ENCODE measurements at regions not wholly inside any gene's neighbourhood (a gene's known extent, or its start where the extent isn't known, plus 50 kb on each side); places are given as distances from the start of the nearest gene placed in this dataset.

DNA sequence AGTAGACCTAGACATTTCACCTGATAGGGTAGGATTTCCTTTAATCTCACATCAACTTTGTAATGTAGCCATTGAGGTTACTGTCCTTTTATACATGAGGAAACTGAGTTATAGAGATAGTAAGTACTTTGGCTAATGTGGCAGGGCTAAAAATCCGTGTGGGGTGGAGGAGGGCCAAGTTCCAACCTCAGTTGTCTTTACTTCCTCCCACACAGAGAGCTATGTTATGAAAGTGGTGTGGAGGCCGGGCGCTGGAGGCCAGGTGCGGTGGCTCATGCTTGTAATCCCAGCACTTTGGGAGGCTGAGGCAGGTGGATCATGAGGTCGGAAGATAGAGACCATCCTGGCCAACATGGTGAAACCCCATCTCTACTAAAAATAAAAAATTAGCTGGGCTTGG lies 173.3 kb downstream of the PALM2AKAP2 start:
- no peak for DNase-seq

DNA sequence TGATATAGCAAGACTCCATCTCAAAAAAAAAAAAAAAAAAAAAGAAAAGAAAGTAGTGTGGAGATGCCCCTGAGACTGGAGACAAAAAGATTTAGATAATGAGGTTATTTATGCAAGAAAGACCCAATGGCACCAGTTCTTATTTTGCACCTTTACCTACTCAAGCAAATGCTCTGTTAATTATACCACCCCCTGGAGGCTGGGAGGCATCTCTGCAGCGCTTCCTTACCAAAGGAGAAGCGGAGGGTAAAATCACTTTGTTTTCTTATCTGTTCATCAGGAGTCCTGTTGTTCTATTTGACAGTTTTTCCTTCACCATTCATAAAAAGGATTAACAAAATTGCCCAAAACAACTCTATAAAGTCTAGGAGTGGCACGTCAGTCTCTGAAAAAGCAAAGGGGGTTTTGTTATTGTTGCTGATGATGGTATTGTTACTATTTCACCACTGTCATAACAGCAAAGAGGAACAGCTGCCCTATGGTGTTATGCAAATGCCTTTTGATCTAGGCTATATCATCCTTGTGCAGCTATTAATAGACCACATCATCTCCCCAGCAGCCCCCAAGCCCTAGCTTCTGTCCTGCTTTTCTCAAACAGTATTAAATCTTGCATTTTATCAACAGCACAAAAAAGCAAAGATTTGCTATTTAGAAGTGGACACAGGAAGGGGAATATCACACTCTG lies 174.0 kb downstream of the PALM2AKAP2 start:
- DNase-seq = no peak

DNA sequence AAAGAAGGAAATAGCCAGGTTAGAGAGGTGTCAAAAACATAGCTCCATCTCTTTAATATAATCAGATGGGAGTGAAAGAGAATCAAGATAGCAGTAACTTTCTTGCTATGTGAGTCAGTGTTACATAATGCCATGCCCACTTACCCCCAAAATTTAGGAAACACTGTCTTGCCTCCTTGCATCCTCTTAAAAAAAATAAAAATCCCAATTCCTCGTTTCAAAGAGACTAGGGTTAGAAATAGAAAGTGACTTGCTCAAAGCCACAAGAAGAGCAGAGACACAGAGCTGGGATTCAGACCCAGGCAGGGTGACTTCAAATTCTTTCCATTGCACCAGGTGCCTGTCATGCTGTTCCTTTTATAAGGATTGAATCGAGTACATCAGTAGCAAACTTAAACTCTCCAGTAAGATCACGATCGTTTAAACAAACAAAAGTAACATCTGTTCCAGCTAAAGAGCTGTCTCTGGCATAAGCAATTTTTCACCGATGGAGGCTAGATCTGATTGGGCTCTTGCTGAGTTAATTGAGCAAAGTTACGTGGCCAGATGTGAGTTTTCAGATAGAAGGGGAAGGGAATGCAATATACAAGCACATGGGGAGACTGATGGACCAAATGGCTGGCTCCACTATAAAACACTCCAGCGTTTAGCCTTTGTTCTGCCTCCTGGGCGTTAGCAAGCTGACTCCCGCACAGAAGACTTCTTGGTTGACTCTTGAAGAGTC lies 176.9 kb downstream of the PALM2AKAP2 start:
- no peak for DNase-seq

DNA sequence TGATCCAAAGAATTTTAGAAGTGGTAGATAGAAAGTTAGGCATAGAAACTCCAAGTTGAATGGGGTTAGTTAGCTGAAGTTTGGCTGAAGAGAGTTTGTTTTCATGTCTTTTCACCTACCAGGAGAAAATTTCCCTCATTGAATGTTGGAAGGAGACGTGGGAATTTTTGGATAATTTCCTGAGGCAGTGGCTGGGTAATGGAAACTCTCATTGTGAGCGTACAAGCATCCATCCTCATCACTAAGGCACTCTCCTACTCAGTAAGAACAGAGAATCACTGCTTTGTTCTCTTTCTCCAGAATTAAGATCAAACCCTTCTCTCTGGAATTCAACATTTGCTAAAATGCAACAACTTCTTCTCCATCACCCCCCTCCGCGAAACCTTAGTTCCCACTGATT lies 179.7 kb downstream of the PALM2AKAP2 start:
- no peak for DNase-seq

DNA sequence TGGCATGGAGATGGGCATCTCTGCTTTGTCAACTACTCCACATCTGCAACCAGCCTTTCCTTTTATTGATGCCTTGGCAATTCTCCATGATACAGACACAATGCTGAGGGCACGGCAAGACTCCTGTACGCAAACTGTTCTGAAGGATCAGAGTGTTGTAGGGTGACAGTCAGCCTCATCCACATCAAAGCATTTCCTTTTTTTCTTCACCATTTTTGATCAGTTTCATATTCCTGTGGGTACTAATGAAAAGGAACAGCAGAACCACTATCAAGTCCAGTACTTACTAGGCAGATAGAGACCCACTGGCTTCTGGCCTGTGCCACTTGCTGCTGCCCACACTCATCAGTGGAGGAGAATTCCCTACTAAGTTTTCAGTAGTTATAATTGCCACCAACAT lies 181.6 kb downstream of the PALM2AKAP2 start:
- no peak for DNase-seq

DNA sequence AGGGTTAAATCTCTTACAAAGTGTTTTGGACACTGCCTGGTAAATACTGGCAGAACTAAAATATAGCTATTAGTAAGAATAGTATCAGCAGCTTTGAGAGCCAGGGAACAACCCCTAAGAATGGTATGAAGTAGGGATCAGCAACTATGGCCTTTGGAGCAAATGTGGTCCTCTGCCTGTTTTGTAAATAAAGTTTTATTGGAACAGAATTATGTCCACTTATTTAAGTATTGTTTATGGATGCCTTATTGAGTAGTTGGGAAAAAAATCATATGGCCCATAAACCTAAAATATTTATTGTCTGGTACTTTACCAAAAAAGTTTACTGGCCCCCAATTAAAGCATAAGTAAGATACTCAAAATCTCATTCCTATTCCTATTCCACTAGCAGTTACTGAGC lies 182.2 kb downstream of the PALM2AKAP2 start:
- no peak for DNase-seq

DNA sequence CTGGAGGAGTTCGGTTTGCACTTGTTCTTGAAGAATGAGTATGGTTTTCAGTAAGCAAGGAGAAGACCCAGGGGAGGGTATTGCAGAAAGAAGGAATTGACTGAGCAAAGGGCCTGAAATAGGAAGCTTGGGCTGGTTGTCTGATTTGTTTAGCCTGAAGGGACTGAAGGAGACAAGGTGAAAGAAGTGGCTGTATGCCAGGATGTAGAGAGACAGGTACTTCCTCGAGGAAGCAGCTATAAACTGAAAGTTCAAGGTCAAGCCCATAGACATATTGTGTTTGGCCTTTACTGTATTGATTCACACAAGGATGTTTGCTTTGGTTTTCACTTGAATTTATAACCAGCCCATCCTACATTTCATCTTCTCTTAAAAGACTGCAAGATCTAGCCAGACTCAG lies 183.1 kb downstream of the PALM2AKAP2 start:
- DNase-seq = no peak

DNA sequence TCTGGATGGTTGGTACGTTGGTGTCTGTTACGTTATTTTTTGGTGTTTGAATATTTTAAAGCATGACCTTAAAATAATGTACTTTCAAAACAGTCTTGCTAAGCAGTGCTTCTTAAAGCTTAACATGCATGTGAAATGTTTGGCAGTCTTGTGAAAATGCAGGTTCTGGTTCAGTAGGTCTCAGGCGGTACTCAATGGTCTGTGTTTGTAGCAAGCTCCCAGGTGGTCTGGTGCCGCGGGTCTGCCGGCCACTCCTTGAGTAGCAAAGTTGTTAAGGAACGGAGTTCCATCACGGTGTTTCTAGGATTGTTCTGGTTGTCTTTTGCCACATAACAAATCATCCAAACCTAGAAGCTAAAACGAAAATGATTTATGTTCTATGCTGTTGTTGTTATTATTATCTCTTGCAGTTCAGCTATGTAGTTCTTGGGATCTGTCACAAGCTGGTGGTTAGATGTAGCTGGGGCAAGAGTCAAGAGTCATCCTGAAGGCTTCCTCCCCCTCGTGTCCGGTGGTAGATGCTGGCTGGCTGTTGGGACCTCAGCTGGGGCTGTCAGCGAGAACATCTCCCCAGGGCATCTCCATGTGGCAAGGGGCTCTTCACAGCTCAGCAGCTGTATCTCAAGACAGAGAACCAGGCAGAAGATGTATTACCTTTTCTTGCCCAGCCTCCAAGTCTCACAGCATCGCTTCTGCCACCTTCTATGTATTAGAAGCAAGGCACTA lies 186.8 kb downstream of the PALM2AKAP2 start:
- no peak for DNase-seq

DNA sequence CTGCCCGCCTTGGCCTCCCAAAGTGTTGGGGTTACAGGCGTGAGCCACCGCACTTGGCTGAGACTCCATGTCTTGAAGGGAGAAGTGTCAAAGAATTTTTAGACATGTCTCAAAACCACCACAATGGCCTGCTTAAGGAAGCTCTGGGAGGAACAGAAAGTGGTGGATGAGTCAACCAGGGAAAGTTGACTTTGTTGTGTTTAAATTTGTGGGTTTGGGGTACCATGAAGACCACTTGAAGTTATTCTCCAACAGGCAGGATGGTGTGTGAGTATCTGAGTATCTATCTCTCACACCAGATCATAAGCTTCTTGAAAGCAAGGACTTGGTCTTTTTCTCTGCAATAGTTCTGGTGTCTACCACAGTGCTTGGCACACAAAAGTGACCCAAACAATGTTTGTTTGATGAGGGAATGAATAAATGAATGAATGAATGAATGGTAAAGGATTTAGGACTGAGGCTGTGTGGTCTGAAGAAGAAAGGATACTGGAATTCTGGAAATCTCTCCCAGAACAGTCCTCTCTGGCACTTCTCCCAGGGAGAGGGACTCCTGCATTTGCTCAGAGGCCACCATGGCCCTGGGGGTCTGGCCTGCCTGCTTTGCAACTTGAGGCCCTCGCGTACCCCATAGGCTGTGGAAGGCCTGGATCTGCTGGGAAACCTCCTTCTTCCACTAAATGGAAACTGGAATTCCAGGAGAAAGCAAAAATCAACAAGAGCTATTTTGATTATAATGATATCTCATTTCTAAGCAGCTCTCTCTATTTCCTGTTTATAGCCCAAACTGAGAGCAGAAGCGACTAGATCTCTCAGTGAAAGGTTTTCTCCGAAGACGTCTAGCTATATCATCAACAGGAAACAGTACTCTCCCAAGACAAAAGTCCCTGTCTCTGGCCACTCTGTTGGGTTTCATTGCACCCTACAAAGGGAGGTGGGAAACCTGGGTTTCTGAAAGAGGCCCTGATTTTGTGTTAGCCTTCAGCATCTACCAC lies 187.9 kb downstream of the PALM2AKAP2 start:
- DNase-seq = no peak

DNA sequence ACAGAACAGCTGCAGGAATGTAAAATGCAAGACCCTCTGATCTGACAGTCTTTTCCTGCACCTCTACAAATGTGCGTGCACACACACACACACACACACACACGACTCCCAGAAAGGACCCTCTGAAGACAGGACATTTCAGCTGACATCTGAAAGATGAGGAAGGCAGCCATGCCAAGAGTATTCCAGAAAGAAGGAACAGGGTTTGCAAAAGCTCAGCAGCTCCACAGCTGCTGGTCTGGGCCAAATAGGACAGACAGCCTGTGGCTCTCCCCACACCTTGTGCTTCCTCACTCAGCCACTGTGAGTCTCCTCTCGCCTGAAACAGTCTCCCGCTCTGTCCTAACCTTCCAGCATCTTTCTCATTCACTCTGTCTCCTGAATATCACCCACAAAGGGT lies 189.0 kb downstream of the PALM2AKAP2 start:
- DNase-seq = no peak

DNA sequence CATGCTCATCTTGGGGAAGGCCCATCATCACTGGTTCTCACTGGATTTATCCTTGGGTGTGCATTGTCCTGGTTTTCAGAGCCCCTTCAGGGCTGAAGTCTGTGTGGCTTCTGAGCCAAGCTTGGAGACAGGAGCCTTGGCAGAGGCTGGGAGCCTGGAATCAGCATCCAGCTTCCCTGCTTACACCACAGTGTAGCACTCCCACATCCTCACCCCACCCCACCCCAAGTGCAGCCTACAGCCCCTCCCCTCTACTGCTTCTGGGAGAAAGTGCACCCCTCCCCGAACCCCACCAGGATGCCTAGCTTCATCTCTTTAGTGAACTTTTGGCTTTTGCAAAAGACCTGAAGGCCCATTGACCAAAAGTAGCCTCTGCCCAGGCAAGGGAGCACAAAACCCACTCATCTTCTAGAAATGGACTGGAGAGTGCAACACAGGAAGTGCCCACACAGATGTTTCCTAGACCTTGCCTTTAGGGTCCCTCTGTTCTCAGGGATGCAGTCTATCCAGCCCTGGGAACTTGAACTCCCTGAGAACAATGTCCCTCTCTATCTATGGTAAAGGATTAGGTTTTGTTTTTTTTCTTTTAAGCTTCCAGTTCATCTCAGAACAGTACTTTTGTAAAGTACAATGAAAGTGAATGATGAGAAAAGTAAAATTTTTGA lies 189.7 kb downstream of the PALM2AKAP2 start:
- DNase-seq = no peak

DNA sequence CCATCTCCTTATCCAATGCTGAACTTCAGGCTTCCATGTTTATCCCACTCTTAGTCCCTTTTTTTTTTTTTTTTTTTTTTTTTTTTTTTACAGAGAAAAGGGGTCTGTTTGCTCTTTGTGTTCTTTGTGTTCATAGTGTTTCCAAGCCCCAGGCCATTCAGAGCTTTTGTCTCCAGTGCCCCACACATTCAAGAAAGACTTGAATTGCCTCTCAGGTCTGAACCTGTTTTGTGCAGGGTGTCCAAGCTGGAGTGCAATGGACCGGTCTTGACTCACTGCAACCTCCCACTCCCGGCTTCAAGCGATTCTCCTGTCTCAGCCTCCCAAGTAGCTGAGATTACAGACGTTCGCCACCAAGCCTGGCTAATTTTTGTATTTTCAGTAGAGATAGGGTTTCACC lies 191.2 kb downstream of the PALM2AKAP2 start:
- no peak for DNase-seq

DNA sequence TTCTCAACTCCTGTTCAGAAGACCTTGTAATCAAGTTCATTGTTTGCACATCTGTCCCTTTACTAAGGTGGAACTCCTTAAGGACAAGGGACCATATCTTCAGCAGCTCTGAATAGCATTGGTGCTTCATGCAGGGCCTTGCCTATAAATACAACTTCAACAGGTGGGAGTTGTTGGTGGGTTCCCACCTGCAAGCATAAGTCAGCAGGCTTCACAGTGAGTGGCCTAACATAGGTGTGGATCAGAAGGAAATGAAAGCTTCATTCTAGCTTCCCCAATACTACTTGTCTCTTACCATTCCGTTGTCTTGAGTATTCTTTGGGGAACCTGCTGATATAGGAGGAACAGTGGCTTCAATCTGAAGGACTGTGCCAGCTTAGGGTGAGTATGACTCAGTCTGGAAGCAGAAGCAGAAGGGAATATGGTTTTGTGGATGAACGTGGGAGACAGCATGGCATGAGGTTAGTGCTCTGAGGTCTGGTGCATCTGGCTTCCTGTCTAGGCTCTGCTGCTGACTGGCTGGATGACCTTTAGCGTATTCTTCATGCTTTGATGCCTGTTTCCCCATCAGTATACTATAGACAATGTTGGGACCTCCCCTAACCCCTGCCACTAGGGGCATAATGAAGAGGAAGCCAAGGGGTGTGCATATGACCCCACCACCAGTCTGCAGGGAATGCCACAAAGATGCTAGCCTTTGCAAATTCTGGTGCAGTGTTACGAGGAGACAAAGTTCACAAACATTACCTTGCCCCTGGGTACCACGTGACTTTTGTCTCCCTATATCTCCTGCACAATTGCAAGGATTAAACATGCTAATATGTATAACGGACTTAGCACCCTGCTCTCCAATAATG lies 192.3 kb downstream of the PALM2AKAP2 start:
- no peak for DNase-seq

DNA sequence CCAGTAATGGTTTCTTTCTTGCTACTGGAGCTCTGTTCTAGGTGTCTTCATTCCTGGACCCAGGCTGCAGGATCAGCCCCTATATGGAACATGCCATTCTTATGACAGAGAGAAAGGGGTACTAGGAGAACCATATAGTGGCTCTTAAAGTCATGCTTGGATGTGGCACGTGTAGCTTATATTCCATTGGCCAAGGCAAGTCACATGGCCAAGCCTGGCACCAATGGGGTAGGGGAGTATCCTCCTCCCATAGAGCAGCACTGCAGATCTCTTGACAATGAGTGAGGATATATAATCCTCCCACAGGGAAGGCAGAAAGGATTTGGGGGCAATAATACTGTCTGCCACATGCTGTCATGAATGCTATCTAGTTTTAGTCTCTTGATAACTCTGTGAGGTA lies 193.3 kb downstream of the PALM2AKAP2 start:
- DNase-seq = no peak

DNA sequence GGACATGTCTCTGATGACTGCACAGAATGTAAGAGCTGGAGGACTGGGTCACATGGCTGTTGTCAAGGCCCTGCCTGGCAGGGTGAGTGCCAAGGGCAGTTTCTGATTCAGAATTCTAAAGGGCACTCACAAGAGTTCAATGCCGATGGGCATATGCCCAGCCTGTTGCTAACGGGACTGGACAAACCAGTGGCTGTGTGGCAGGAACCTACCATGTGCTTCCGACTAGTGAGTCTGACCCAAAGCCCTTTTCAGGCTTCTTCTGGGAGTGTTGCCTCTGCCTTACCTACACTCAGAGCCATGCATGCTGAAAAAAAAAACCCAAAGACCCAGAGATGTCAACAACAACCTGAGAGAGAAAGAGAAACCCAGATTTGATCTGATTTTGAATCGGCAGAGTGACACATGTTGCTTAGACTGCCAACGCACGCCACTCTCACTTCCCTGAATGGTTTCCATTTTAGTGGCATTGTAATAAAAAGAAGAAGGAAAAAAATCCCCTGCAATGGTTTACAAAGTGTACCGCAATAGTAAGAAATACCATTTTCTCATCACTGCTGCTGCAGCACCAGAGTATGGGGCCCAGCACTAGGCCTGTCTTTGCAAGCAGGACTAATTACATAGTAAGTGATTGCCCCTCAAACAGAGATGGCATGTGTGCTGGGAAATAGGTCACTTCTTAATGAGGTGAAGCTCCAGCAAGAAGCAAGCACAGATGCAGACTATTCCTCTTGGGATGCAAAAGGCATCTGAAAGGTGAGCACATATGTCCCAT lies 194.3 kb downstream of the PALM2AKAP2 start:
- DNase-seq = peak; percentile 61

DNA sequence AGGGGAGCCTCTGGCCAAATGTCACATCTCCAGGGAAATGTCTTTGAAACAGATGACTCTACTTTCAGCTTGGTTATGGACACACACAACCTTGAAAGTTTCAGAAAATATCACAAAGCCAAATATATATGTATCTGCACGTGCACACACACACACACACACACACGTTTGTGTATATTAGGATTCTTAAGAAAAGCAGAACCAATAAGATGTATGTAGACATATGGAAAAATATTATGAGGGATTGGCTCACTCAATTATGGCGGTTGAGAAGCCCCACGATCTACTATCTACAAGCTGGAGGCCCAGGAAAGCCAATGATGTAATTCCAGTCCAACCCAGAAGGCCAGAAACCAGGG lies 194.9 kb downstream of the PALM2AKAP2 start:
- DNase-seq = no peak

DNA sequence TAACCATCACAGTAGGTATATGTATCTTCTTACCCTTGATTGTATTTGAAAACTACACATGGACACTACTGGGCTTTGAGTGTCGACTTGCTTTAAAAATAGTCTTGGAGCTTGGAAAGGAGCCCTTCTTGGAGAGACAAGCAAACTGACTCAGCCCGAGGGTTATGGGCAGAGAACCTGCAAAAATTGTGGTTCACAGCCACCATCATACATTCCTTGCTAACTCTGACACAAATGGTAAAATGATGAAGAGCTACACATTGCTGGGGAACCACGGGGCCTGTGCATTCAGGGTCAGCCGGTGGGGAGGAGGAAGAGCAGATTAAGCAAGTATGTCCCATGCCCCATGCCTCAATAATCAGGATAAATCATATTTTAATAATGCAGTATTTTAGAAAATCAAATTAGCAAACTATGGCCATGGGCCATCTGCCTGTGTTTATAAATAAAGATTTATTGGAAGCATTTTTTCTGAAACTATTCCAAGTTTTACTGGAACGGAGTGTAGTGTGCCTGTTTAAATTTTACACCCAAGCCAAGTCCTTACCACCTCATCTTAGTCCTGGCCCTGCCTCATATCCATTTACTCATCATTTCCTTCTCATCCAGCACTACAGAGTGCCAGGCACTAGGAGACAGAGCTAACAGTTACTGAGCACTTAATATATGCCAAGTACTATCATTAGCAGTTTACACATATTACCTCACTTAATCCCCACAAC lies 195.7 kb downstream of the PALM2AKAP2 start:
- no peak for DNase-seq

DNA sequence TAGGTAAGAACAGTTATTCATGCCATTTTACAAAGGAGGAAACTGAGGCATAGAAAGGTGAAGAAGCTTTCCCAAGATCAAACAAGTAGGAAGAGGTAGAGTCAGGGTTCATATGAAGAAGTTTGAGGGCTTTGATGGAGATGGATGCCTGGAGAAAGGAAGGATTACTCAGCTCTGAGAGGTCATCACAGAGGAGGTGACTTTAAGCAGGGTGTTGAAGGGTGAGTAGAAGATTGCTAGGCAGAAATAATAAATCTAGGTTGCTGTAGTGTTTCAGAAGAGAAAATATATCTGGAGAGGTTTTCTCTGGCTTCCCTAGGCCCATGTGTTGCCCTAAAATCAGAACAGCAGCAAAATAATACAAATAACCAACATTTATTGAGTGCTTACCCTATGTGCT lies 196.3 kb downstream of the PALM2AKAP2 start:
- no peak for DNase-seq

DNA sequence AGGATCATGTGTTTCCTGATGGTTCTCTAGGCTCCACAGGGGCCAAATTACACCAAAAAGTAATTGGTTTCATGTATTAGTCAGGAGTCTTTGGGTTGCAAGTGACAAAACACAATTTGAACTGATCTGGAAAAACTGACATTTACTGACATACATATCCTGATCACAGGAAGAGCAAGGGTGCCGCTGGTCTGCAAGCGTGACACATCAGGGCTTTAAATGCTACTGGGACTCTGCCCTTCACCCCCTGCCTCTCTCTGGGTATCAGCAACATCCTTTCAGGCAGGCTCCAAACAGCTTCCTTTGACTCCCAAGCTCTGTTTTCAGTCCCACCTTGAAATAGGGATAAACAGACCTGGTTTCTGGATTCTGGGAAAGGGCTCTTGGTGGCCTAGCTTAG lies 197.5 kb downstream of the PALM2AKAP2 start:
- DNase-seq = no peak

DNA sequence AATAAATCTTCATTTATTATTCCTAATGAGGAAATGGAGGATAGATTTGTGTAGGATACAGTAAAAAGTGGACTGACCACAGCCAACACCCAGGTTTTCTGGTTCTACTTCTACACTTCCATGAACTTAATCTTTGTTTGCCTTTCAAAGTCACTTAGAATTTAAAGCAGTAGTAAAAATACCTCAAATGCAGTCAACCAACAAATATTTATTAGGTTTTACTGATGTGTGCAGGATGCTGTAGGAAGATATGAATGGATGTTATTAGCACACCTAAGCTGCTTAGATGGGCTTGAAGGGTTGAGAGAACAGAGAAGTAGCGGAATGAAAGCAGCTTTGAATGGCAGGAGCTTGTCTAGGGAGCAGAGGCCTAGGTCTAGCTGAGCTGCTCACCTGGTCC lies 201.1 kb downstream of the PALM2AKAP2 start:
- DNase-seq = no peak
